ENCODE measurements at regions not wholly inside any gene's neighbourhood (a gene's known extent, or its start where the extent isn't known, plus 50 kb on each side); places are given as distances from the start of the nearest gene placed in this dataset.

DNA sequence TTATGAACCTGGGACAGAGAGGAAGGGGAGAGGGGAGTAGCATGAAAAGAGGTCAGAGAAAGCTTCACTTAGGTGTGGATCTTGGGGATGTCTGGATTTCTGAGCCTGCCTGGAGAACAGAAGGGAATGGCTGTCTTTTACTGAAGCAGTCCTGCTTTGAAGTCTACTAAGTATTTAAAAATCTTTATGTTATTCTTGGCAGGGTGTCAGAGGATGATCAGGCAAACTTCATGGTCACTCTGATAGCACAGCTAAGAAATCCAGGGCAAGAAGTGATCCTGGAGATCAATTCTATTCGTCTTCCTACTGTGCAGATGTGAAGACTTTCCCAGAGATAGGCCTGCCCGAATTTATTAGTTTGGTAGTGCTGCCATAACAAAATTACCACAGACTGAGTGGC is 464.4 kb upstream of the BOD1L1 start:
- no peak for TF ChIP-seq CTCF (IDR thresholded peaks at IDR 0.05)
- TF ChIP-seq POLR2A (IDR thresholded peaks at IDR 0.05), result no peak
